NCI-H82 (cell line): ENCODE measurements at regions not wholly inside any gene's neighbourhood (a gene's known extent, or its start where the extent isn't known, plus 50 kb on each side); places are given as distances from the start of the nearest gene placed in this dataset.
"Not testable (repeated sequence)": the region's sequence is repeated elsewhere in the genome, so short reads cannot be mapped to it uniquely, and the experiment has no call there.

Experiments used
- DNase-seq: peaks from one replicate; lab custom pipeline; 2025; lab: John Stamatoyannopoulos, UW

DNA sequence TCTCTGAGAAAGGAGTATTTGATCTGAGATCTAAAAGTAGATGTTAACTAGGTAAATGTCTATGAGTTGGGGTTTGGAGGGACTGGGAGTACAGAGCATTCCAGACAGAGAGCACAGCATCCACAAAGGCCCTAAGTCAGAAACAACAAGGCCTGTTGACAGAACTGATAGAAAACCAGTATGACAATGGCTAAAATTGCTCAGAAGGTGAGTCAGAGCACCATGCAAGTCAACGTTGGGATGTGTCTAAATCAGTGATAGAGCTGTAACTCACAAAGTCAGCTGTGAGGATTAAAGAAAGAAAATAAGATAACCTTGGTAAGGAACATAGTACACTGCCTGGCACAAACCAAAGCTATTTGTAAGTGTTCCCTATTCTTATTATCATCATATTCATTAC, 124.0 kb downstream of the CETN3 start:
- DNase-seq = no peak

DNA sequence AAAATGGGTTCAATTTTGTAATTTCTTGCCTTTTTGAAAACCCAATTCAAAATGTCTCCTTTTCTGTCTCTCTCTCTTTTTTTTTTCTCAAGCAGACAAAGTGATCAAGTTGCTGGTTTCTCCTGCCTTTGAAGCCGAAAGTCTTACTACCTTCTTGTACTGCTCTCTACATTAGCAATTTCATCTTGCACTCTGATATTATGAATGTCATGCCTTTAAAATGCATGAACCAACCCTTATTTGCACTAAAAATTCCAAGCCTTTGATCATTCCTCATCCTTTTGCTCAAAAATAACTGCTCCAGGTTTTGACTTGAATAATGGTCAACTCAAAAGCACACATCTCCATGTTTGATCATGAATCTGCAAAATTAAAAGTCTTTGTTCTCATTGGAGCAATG, 125.2 kb downstream of the CETN3 start:
- DNase-seq = no peak

DNA sequence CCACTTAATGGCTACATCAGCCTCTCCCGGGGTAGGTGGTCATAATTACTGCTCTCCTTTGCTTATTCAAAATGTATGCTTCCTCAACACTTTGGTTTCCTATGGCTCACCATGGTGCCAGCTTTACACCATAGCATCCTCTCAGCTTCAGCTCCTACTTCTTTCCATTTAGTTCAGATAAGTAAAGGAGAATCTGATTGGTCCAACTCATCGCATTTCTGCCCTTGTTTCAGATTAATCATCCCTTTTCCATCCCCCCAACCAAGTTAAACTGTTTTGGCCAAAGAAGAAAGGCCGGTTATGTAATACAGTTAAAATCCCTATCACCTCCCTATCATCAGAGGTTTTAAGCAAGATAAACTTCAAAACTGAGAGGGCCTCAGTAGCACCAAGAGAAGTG, 130.5 kb downstream of the CETN3 start:
- no peak for DNase-seq

DNA sequence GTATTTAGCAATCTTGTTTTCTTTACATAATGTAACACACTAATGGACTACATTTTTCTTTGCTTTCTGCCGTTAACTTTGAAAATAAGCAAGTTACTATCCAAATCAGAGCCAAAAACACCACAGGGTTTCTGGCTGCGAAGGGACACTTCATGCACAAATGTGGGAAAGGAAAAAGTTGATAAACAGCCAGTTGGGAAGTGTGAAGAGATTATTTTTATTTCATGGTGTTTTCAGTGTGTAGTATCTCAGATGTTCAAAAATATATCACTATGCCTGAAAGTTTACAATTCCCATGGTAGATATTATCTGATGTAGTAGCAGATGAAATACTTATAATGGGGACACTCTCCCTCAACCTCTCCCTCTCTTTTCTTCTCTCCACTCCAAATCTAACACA, 135.3 kb downstream of the CETN3 start:
- DNase-seq = no peak

DNA sequence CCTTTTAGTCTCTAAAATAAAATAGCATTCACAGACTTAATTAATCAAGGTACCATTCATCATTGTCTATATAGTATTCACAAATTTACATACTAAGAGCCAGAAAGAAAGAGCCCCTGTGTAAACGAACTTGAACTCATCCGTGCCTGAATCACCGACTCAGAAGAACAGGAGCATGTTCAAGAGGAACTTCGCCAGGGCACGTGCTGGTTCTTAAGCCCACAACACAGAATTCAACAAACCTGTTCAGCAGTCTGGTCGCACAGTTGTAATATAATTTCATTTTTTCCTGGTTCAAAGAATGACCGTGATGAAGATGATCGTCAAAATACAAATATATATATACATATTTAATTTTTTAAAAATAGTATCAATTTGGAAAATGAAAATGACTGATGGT, 141.9 kb downstream of the CETN3 start:
- peak; percentile 2 for DNase-seq

DNA sequence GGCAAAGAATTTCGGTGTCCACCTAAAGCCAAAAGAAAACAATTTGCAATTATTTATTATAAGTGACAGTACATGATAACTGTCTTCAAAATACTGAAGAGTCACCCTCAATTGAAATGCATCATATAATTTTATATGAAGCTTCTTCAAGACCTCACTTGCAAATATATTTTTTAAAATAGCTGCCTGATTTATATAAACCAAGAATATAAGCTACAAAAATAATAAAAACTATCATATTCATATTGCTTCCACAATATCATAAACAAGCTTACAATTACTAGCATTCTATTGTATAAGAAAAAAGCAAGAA, 144.1 kb downstream of the CETN3 start:
- no peak for DNase-seq

DNA sequence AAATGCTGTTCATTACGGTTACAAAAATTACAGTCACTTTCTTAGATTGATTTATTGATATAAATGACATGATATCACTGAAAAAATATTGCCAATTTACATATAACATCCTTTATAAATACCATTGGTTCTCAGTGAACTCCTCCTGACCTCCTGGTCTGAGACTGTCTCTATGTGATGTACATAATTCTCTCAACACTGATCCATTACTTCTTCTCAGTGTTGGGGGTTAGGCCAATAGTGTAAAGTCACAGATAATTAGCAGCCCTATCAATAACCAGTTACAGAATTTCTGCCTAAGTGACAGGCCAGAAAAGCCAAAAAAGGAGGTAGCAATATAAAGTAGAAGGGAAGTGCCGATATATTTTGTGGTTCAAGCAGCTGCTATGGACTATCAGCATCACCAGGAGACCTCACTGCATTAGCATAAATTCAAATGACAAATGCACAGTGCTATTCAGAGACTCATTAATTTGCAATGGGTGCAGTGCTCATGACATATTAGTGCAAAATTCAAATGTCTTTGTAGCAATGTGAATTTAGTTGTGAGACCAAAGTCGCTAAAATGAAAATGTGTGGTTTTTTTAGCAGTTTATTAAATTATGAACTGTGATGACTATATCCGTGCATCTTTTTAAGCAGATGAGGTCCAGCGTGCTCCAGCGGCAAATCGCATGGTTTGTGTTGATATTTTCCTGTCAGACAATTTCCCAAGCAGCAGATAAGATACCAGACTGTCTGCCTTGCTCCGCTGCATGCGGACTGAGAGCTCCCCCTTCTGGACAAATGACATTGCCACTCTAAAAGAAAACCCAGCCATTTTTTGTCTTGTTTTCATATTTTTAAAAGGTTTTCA, 144.6 kb downstream of the CETN3 start:
- peak; percentile 74 for DNase-seq

DNA sequence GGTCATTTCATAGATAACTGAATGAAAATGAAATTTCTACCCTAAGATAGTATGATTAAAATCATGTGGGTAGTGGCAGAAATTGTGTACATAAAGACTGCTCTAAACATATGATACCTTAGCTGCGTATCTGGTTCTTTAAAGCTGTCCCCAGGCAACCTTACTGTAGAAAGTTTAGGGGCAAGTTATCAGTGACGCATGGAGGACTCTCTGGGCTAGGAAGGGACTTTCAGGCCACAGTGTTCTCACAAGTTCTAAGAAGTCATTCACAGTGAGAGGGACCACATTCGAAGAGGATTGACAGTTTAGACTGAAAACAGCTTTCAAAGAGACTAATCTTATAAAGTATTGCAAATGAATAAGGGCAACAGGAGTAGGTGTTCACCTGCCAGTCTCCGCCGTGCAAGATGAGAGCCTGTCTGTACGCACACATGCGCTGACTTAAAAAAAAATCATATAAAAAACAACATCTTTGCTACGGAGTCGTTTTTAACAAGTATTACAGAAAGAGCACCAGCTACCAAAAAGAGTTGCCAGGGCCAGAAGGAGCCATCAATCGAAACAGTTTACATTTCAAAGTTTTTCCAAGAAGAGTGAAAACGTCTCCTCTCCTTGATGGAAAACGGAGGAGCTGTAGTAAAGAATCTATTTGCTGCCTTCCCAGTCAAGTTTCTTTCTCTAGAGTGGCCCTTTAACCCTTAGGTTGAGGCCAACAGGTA, 146.3 kb downstream of the CETN3 start:
- DNase-seq = no peak

DNA sequence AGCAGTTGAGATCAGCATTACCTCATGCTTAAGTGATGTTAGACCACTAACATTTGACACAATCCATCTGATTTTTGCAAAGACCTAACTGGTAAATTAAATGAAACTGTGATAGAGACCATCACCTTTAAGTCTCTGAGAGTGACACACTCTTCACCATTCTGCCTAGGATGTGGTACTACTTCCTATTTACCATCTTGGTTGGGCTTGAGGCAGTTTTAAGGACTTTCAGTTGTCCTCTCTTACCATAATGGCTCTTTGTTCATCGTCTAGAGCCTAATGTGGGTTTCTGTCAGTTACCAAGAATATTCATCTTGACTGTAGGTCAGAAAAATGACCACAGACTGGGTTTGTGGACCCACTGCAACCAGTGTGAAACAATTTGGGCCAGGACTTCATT, 158.1 kb downstream of the CETN3 start:
- DNase-seq = no peak

DNA sequence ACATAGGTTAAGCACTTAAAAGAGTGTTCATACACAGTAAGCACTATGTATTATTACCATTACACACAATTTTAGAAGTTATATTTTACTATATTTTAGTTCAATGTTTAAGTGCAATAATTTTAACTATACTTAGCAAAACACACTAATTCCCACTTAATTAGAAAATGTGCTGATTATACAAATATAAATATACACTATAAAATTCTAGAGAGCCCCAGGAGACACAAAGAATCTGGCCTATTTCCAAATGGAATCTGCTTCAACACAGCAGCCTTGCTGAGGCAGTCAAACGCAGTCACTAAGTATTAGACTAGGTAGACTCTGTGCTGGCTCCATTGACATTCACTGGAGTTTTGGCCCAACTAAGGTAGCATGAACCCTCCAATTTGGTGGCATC, 160.9 kb downstream of the CETN3 start:
- no peak for DNase-seq

DNA sequence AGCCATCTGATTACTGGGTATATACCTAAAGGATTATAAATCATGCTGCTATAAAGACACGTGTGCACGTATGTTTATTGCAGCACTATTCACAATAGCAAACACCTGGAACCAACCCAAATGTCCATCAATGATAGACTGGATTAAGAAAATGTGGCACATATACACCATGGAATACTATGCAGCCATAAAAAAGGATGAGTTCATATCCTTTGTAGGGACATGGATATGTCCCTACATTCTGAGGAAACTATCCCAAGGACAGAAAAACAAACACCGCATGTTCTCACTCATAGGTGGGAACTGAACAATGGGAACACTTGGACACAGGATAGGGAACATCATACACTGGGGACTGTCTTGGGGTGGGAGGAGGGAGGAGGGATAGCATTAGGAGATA, 165.7 kb downstream of the CETN3 start:
- DNase-seq = not testable (repeated sequence)

DNA sequence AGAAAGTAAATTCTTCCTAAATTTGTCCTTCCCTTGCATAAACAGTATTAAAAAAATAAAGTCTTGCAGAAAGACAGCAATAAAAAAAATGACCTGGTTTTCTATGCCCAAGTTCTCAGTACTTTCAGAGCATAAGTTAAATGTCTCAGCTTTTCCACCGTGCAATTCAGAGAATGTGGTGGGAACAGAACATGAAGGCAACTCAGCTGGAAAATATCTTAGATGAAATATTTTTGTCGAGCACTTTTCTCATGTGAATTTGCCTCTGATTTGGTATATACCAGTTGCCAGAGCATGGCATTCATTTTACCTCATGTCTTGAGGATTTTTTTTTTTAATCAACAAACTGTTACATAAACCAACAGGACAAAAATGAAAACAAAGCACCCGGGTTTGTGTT, 176.1 kb downstream of the CETN3 start:
- DNase-seq = no peak

DNA sequence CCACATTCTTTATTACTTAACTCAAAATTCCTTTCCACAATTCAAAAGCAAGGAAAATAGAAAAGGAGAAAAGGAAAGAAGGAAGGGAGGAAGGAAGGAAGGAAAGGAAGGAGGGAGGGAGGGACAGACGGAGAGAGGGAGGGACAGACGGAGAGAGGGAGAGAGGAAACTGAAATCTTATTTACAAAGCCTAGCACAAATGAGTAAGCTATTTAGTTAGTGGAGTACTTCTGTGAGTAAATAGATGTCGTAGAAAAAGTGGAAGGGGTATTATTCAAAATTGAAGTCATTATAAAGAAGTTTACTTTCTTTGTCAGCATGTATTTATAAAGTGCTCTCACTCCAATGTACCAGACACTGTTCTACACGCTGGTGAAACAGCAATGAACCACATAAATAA, 177.9 kb downstream of the CETN3 start:
- no peak for DNase-seq

DNA sequence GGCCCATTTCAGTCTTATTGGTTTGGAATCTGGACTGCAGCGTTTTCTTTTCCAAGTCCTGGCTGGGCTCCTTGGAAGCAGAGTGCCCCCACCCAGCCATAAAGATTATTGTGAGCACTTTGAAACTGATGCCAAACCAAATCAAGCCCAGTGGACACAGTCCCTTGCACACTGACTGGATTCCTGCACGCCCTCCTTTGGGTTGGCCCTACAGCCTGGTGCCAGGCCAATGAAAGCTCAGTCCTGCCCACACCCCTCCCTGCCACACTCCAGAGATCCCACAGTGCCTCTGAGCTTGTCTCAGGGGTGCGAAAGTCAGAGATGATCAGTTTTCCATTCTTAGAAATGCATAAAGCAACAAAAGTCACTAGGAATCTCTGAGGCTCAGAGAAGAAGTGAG, 181.9 kb downstream of the CETN3 start:
- DNase-seq = no peak

DNA sequence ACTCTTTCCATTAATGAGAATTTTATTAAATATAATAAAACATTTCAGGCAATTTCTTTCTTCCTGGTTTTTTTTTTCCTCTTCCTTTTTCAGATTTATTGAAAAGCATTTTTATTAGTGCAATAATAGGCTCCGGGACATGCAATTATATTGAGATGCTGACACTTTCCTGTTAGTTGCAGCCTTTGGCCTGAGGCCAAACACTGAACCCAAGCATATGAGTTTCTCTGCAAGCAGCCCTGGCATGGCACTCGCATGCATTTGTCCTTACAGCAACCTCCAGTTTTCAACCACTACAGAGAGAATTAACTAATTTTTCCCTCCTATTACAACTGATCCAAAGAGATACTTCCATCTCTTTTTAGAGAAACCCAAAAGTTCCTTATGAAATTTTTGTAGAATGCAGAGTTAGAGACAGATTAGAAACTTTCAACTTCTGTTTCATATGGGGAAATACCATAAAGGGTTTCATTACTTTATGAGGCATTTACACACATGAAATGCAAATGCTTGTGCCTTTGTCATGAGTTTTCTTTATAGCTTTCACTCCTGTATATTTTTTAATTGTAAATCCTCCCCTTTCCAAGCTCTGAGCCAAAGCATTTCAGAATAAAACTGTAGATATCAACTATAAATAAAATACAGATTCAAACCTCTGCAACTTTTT, 183.0 kb downstream of the CETN3 start:
- no peak for DNase-seq

DNA sequence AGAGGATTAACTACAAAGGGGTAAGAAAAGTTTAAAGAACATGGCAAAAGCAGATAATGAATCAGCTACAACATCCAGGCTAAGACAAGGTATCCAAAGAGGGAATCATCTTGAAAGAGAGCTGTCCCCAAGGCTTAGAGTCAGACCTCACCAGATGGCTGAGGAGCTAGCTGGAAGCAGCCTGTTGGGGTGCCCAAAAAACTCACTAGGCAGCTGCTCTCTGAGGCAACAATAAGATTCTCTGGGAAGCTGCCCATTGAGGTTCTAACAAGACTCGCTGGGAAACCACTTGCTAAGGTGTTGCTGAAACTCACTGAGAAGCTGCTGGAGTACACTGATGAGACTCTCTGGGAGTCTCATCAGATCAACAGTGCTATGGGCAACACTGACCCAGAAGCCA, 185.2 kb downstream of the CETN3 start:
- DNase-seq = no peak

DNA sequence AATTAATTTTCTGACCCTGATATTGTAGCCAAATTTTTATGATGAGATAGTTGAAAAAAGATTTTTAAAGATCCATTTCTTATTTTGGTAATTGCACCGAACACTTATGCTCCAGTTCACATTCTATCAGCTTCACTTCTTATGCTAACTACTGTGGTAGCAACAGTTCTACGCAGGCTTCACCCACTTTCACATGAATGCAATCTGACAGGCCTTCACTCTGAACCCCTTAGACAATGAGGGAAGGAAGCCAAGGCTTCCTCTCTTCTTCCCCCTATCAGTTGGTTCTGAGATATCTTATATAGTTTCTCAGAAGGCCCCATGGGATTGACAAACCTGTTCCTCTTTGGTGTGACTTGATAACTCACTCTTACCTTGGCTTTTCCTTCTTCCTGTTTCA, 185.8 kb downstream of the CETN3 start:
- no peak for DNase-seq

DNA sequence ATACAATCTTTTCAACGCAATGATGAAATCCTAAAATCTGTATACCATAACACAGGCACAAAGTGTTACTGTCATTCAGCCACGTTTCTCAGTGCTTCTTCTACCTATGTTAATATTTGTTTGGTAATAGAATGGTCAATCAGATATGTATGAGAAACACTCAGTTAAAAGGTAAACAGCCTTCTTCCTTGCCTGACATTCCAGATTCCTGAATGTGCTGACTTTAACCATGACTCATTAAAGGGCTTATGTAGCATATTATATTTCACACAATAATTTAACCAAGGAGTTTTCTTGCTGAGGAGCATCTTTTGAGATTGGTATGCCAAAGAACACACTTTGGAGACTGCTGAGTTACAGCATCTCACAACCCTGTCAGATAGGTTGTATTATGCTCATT, 187.6 kb downstream of the CETN3 start:
- no peak for DNase-seq

DNA sequence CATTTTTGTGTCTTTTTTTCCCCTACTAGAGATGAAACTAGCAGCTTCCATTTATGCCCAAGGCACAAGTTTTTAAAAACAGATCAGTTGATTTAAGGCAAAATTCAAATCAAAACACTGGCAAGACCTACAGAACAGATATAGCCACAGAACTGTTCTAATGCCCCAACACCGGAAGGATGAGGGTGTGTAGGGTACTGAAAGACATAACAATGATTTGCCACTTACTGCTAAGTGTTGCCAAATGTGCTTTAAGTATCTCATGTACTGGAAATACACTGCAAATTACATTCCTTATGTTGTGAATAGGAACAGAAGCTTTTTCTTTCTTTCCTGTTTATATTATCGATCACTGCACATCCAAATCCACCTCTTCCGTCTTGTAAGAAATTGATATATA, 189.0 kb downstream of the CETN3 start:
- no peak for DNase-seq

DNA sequence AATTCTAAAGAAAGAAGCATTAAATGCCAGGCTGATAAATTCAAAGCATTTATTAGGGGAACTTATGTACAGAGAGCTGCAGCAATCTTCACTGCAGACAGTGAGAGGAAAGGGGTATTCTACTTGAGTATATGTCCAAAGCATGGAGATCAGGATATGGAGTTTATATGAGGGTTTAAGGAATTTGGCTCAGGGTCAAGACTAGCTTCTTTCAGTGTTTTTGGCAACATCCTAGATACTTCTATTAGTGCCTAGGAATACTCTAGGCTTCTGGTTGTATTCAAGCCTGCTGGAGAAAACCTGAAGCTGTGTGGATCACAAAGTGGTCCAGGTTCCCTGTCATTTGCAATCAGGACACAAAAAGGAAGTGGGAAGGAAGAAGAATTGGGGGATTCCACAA, 194.6 kb downstream of the CETN3 start:
- no peak for DNase-seq

DNA sequence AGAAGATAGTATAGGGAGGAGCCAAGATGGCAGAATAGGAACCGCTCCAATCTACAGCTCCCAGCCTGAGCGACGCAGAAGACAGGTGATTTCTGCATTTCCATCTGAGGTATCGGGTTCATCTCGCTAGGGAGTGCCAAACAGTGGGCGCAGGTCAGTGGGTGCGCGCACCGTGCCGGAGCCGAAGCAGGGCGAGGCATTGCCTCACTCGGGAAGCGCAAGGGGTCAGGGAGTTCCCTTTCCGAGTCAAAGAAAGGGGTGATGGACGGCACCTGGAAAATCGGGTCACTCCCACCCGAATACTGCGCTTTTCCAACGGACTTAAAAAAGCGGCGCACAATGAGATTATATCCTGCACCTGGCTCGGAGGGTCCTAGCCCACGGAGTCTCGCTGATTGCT, 201.2 kb downstream of the CETN3 start:
- DNase-seq = peak; percentile 32

DNA sequence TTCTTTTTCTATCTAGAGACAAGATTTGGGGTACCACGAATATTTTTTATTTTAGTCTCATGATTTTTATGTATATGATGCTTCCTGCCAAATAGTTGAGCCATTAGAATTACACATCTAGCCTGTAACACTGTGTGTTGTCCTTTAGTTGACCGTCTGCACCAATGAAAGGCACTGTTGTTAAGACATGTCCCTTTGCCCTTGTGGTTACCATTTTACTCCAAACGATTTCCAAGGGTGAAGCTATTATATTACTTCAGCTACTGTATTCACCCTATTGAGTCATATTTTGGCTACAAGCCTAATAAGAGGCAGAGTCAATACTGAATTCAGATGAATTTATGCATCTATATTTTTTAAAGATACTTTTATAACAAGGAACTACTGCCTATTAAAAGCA, 207.6 kb downstream of the CETN3 start:
- no peak for DNase-seq

DNA sequence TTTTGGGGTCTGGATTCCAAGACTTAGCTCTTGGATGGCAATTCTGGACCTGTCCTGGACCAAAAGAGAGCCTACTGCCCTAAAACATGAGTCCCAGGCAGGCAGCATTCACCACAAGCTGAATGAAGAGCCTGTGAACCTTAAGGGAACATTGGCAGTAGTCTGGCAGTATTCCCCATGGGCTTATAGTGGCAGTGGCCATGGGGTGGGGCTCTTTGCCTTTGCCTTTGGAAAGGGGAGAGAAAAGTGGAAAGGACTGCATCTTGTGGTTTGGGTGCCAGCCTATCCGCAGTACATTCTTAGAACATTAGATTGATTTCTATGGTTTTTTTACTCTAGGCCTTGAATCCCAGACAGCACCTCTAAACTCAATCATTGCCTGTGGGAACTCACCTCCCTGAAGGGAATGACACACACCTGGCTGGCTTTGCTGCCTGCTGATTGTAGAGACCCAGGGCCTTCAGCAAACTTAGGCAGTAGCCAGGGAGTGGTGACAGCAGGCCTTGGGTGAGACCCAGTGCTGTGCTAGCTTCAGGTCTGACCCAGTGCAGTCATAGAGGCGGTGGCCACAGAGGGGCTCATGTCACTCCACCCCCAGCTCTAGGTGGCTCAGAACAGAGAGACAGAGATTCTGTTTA, 216.3 kb downstream of the CETN3 start:
- DNase-seq = no peak
